ENCODE measurements at regions not wholly inside any gene's neighbourhood (a gene's known extent, or its start where the extent isn't known, plus 50 kb on each side); places are given as distances from the start of the nearest gene placed in this dataset.

DNA sequence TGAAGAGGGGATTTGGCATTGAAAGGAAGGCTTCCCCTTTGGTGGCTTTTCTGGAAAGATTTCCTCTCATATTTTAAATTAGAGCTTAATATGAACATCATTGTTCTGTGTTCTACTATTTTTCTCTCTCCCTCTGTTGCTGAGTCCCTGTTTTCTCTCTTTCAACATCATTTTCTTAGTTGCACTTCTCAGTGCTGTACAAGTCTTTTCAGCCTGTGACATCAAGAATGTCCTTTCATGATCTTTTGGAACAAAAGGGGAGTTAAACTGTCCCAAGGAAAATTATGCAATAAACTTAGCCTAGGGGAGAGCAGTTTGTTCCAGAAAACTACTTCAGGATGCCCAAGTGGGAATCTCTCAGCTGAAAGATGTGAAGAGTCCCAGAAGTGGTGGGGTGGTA is 325.1 kb downstream of the IL20RB start:
- DNase-seq (ENCODE audit: low read depth): no peak
- H3K4me3 ChIP-seq (ENCODE audit: low read depth, low read length): no peak overlapping the region
- no peaks in the 10 kb centered on the region for H3K36me3 ChIP-seq (ENCODE audit: control insufficient read depth, insufficient read depth, low read length)
- no peaks in the 10 kb centered on the region for H3K27me3 ChIP-seq (ENCODE audit: control insufficient read depth, insufficient read depth, low read length)
- TF ChIP-seq, protein P1, sequence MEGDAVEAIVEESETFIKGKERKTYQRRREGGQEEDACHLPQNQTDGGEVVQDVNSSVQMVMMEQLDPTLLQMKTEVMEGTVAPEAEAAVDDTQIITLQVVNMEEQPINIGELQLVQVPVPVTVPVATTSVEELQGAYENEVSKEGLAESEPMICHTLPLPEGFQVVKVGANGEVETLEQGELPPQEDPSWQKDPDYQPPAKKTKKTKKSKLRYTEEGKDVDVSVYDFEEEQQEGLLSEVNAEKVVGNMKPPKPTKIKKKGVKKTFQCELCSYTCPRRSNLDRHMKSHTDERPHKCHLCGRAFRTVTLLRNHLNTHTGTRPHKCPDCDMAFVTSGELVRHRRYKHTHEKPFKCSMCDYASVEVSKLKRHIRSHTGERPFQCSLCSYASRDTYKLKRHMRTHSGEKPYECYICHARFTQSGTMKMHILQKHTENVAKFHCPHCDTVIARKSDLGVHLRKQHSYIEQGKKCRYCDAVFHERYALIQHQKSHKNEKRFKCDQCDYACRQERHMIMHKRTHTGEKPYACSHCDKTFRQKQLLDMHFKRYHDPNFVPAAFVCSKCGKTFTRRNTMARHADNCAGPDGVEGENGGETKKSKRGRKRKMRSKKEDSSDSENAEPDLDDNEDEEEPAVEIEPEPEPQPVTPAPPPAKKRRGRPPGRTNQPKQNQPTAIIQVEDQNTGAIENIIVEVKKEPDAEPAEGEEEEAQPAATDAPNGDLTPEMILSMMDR (IDR thresholded peaks at IDR 0.05; ENCODE audit: insufficient read depth, low read length, poor library complexity, severe bottlenecking): no peak

DNA sequence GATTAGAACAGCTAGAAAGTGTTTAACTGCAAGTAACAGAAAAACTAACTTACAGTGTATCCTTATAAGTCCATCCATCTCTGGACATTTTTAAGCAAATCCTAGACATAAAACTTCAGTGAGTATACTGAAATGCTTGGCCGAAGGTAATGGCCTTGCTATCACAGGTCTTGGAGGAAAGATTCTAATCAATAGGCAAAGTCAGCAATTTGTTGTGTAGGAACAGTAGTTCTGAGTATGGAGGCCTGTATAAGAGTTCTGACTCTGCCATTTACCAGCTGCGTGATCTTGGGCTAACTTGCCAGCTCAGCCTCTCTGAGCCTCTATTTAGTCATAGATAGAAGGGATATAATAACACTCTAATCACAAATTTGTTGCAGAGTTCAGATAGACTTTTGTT is 328.1 kb downstream of the IL20RB start:
- TF ChIP-seq, protein P1 (IDR thresholded peaks at IDR 0.05; ENCODE audit: insufficient read depth, low read length, poor library complexity, severe bottlenecking): no peak
- H3K27me3 ChIP-seq (ENCODE audit: control insufficient read depth, insufficient read depth, low read length): no peaks in the 10 kb centered on the region
- H3K4me3 ChIP-seq (ENCODE audit: low read depth, low read length): no peak overlapping the region
- no peak for DNase-seq (ENCODE audit: low read depth)
- no peaks in the 10 kb centered on the region for H3K36me3 ChIP-seq (ENCODE audit: control insufficient read depth, insufficient read depth, low read length)

DNA sequence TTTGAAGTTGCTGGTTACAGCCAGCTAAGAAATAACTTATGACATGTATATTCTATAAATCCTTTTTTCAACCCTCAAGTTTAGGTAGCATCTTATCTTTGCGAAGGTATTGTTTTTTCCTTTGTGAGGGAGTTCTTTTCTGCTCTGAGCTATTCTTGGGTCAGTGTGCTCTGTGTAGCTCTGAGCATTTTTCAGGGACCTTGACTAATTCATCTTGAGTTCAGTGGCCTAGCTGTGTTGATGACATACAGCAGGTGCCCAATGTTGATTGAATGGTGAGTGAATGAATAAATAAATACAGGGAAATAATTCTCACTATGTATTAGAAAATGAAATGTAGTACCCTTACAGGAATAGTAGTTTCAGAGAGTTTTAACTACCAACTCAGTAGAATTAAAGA is 335.3 kb downstream of the IL20RB start:
- no peaks in the 10 kb centered on the region for H3K27me3 ChIP-seq (ENCODE audit: control insufficient read depth, insufficient read depth, low read length)
- no peaks in the 10 kb centered on the region for H3K36me3 ChIP-seq (ENCODE audit: control insufficient read depth, insufficient read depth, low read length)
- TF ChIP-seq, protein P1 (IDR thresholded peaks at IDR 0.05; ENCODE audit: insufficient read depth, low read length, poor library complexity, severe bottlenecking): no peak
- no peak overlapping the region for H3K4me3 ChIP-seq (ENCODE audit: low read depth, low read length)
- no peak for DNase-seq (ENCODE audit: low read depth)

DNA sequence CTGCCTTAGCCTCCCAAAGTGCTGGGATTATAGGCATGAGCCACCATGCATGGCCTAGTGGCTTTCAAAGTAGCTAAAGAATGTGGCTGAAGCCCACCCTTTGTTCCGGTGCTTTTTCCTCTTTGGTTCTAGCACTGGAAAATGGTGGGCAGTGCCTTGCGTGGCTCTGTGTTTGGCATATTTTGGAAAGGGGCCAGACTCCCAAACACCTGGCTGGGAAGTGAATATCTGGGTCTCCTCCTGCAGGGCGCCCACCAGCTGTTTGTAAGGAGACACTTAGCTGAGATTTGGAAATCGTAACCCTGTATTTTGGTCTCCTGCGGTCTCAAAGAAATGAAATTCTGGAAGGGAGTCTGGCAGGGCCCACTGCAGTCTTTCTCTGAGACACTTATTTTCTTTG is 336.4 kb downstream of the IL20RB start:
- Histone ChIP-seq H3K27me3 (ENCODE audit: control insufficient read depth, insufficient read depth, low read length) (no peaks in the 10 kb centered on the region), H3K36me3 (ENCODE audit: control insufficient read depth, insufficient read depth, low read length) (no peaks in the 10 kb centered on the region), H3K4me3 (ENCODE audit: low read depth, low read length) (no peak overlapping the region)
- no peak for DNase-seq (ENCODE audit: low read depth)
- TF ChIP-seq, protein P1 (IDR thresholded peaks at IDR 0.05; ENCODE audit: insufficient read depth, low read length, poor library complexity, severe bottlenecking): no peak

DNA sequence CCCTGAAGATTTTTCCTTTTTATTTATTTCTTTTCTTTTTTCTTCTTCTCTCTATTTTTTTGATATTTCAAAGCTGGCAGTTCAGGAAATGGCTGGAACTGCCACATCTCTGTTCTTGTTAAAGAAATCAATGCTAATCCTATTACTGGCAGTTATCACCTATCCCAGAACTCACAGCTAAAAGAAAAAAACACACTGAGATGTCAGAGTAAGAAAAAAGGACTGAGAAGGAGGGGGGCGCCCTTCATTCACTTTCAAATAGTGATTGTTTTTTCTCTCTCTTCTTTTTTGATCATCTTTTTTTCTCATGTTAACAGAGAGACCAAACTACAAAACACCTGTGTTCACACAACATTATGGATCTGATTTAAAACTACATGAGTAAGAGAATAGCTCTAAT is 337.1 kb downstream of the IL20RB start:
- DNase-seq (ENCODE audit: low read depth): no peak
- TF ChIP-seq, protein P1 (IDR thresholded peaks at IDR 0.05; ENCODE audit: insufficient read depth, low read length, poor library complexity, severe bottlenecking): no peak
- H3K4me3 ChIP-seq (ENCODE audit: low read depth, low read length): no peak overlapping the region
- no peaks in the 10 kb centered on the region for H3K36me3 ChIP-seq (ENCODE audit: control insufficient read depth, insufficient read depth, low read length)
- H3K27me3 ChIP-seq (ENCODE audit: control insufficient read depth, insufficient read depth, low read length): no peaks in the 10 kb centered on the region

DNA sequence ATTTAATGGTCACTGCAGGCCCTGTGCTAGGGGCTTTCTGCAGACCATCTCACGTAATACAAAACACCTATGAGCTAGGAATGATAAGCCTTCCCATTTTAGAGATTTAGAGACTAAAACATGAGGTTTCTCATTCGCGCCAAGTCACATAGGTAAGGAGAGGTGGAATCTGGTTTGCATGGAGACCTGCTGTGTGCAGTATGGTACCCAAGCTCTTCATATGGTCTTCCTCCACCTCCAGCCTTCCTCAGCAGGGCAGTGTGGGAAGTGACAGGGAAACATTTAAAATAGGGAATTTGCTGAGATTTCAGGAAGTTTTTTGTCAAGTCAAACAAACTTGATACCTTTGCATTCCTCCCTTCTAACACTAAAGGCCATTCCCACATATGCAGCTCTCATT is 337.6 kb downstream of the IL20RB start:
- no peaks in the 10 kb centered on the region for H3K27me3 ChIP-seq (ENCODE audit: control insufficient read depth, insufficient read depth, low read length)
- H3K4me3 ChIP-seq (ENCODE audit: low read depth, low read length): no peak overlapping the region
- DNase-seq (ENCODE audit: low read depth): no peak
- no peaks in the 10 kb centered on the region for H3K36me3 ChIP-seq (ENCODE audit: control insufficient read depth, insufficient read depth, low read length)
- TF ChIP-seq, protein P1 (IDR thresholded peaks at IDR 0.05; ENCODE audit: insufficient read depth, low read length, poor library complexity, severe bottlenecking): no peak
